Neuron (in vitro differentiated cells): ENCODE measurements at regions not wholly inside any gene's neighbourhood (a gene's known extent, or its start where the extent isn't known, plus 50 kb on each side); places are given as distances from the start of the nearest gene placed in this dataset.
"Not testable (repeated sequence)": the region's sequence is repeated elsewhere in the genome, so short reads cannot be mapped to it uniquely, and the experiment has no call there.

Experiments
- H2AFZ ChIP-seq: one replicate; pipeline ENCODE4 v1.6.1; 2013; ENCODE audit warnings: low read depth, mild to moderate bottlenecking, inconsistent platforms, low read length, moderate library complexity
- H3K27me3 ChIP-seq: one replicate; pipeline ENCODE4 v1.6.1; 2013; ENCODE audit warnings: low read length; ENCODE audit not compliant: insufficient read depth
- H3K36me3 ChIP-seq: one replicate; pipeline ENCODE4 v1.6.1; 2013; ENCODE audit warnings: low read length; ENCODE audit not compliant: insufficient read depth
- H3K4me1 ChIP-seq: one replicate; pipeline ENCODE4 v1.6.1; 2013; ENCODE audit warnings: low read length; ENCODE audit not compliant: insufficient read depth
- H3K4me3 ChIP-seq: 2 replicates; pipeline ENCODE4 v1.5.1; 2013; ENCODE audit warnings: mild to moderate bottlenecking, low read length, moderate library complexity
- H3K9me3 ChIP-seq: one replicate; pipeline ENCODE4 v1.6.1; 2013; ENCODE audit warnings: low read length

GRCh38 chr20:51272401-51272800 is 249.5 kb upstream of the KCNG1 start:
- Histone ChIP-seq H3K4me3 (no peak overlapping the region), H3K36me3 (no peaks in the 10 kb centered on the region), H3K27me3 (no peaks in the 10 kb centered on the region), H3K9me3 (no peaks in the 10 kb centered on the region), H3K4me1 (no peaks in the 10 kb centered on the region), H2AFZ (no peak overlapping the region)

- no peaks in the 10 kb centered on the region for H3K9me3 ChIP-seq
- H3K36me3 ChIP-seq: no peaks in the 10 kb centered on the region
- H3K27me3 ChIP-seq: no peaks in the 10 kb centered on the region
- no peaks in the 10 kb centered on the region for H3K4me1 ChIP-seq
- no peak overlapping the region for H2AFZ ChIP-seq
- no peak overlapping the region for H3K4me3 ChIP-seq
Observed at GRCh38 chr20:51271931-51272330, 249.0 kb upstream of the KCNG1 start.

GRCh38 chr20:51271289-51271688 is 248.4 kb upstream of the KCNG1 start:
- not testable (repeated sequence) for H3K4me3 ChIP-seq, H3K9me3 ChIP-seq, H2AFZ ChIP-seq, H3K4me1 ChIP-seq, H3K36me3 ChIP-seq, H3K27me3 ChIP-seq

- H3K9me3 ChIP-seq: no peaks in the 10 kb centered on the region
Observed at GRCh38 chr20:51269671-51270070, 246.8 kb upstream of the KCNG1 start.

GRCh38 chr20:51267679-51268078 is 244.8 kb upstream of the KCNG1 start:
- Histone ChIP-seq H3K36me3 (no peaks in the 10 kb centered on the region), H2AFZ (no peak overlapping the region), H3K4me3 (no peak overlapping the region), H3K9me3 (no peaks in the 10 kb centered on the region), H3K27me3 (no peaks in the 10 kb centered on the region), H3K4me1 (no peaks in the 10 kb centered on the region)

More at GRCh38 chr20:51269671-51270070, 246.8 kb upstream of the KCNG1 start:
- Histone ChIP-seq H3K4me1 (no peaks in the 10 kb centered on the region), H2AFZ (no peak overlapping the region), H3K27me3 (no peaks in the 10 kb centered on the region), H3K4me3 (no peak overlapping the region), H3K36me3 (no peaks in the 10 kb centered on the region)

- H2AFZ ChIP-seq: no peak overlapping the region
- H3K36me3 ChIP-seq: no peaks in the 10 kb centered on the region
- no peak overlapping the region for H3K4me3 ChIP-seq
- H3K4me1 ChIP-seq: no peaks in the 10 kb centered on the region
- no peaks in the 10 kb centered on the region for H3K9me3 ChIP-seq
- no peaks in the 10 kb centered on the region for H3K27me3 ChIP-seq
Observed at GRCh38 chr20:51266353-51266752, 243.4 kb upstream of the KCNG1 start.

- no peaks in the 10 kb centered on the region for H3K9me3 ChIP-seq
- no peaks in the 10 kb centered on the region for H3K27me3 ChIP-seq
Observed at GRCh38 chr20:51265361-51265760, 242.5 kb upstream of the KCNG1 start.

GRCh38 chr20:51262240-51262639 is 239.3 kb upstream of the KCNG1 start:
- no peaks in the 10 kb centered on the region for H3K27me3 ChIP-seq
- no peaks in the 10 kb centered on the region for H3K36me3 ChIP-seq
- no peaks in the 10 kb centered on the region for H3K9me3 ChIP-seq
- H2AFZ ChIP-seq: no peak overlapping the region
- H3K4me3 ChIP-seq: no peak overlapping the region
- peaks cover 9% of the 10 kb centered on the region for H3K4me1 ChIP-seq

More at GRCh38 chr20:51265361-51265760, 242.5 kb upstream of the KCNG1 start:
- Histone ChIP-seq H3K4me1 (no peaks in the 10 kb centered on the region), H3K4me3 (no peak overlapping the region), H3K36me3 (no peaks in the 10 kb centered on the region), H2AFZ (no peak overlapping the region)

- no peak overlapping the region for H3K4me3 ChIP-seq
- H3K27me3 ChIP-seq: no peaks in the 10 kb centered on the region
- no peak overlapping the region for H2AFZ ChIP-seq
- peaks cover 9% of the 10 kb centered on the region for H3K4me1 ChIP-seq
- H3K9me3 ChIP-seq: no peaks in the 10 kb centered on the region
- no peaks in the 10 kb centered on the region for H3K36me3 ChIP-seq
Observed at GRCh38 chr20:51259455-51259854, 236.5 kb upstream of the KCNG1 start.

GRCh38 chr20:51258582-51259165 is 235.8 kb upstream of the KCNG1 start:
- Histone ChIP-seq H3K4me1 (peaks cover 9% of the 10 kb centered on the region), H3K36me3 (no peaks in the 10 kb centered on the region), H3K27me3 (peaks cover 4% of the 10 kb centered on the region), H3K4me3 (no peak overlapping the region), H3K9me3 (no peaks in the 10 kb centered on the region), H2AFZ (no peak overlapping the region)

GRCh38 chr20:51255417-51255816 is 232.5 kb upstream of the KCNG1 start:
- Histone ChIP-seq H3K27me3 (peaks cover 4% of the 10 kb centered on the region), H3K4me3 (no peak overlapping the region), H2AFZ (no peak overlapping the region), H3K9me3 (peaks cover 3% of the 10 kb centered on the region), H3K4me1 (peaks cover 9% of the 10 kb centered on the region), H3K36me3 (no peaks in the 10 kb centered on the region)

GRCh38 chr20:51253280-51253679 is 230.4 kb upstream of the KCNG1 start:
- no peak overlapping the region for H3K4me3 ChIP-seq
- no peaks in the 10 kb centered on the region for H3K36me3 ChIP-seq

GRCh38 chr20:51249781-51250180 is 226.9 kb upstream of the KCNG1 start:
- no peaks in the 10 kb centered on the region for H3K36me3 ChIP-seq
- no peak overlapping the region for H2AFZ ChIP-seq
- no peaks in the 10 kb centered on the region for H3K4me1 ChIP-seq
- peaks cover 3% of the 10 kb centered on the region for H3K9me3 ChIP-seq
- H3K4me3 ChIP-seq: no peak overlapping the region
- H3K27me3 ChIP-seq: peaks cover 4% of the 10 kb centered on the region

More at GRCh38 chr20:51253280-51253679, 230.4 kb upstream of the KCNG1 start:
- Histone ChIP-seq H3K9me3 (peaks cover 3% of the 10 kb centered on the region), H3K4me1 (peaks cover under 1% of the 10 kb centered on the region), H3K27me3 (peaks cover 4% of the 10 kb centered on the region), H2AFZ (no peak overlapping the region)

GRCh38 chr20:51249215-51249614 is 226.3 kb upstream of the KCNG1 start:
- Histone ChIP-seq H3K9me3 (peaks cover 3% of the 10 kb centered on the region), H3K27me3 (peaks cover 4% of the 10 kb centered on the region), H3K4me1 (no peaks in the 10 kb centered on the region), H2AFZ (no peak overlapping the region), H3K4me3 (no peak overlapping the region), H3K36me3 (no peaks in the 10 kb centered on the region)
